BJ (cell line): ENCODE measurements at regions not wholly inside any gene's neighbourhood (a gene's known extent, or its start where the extent isn't known, plus 50 kb on each side); places are given as distances from the start of the nearest gene placed in this dataset.

Experiments used
- CTCF ChIA-PET: fragments of 350-600 bp; formaldehyde crosslinking; extraction: SDS; loops from one replicate; lab custom pipeline; 2021; ENCODE audit warnings: antibody characterized with exemption, inconsistent platforms; lab: Yijun Ruan, JAX
- POLR2A ChIA-PET: fragments of 300-600 bp; sonication (Branson Sonifier 250); formaldehyde crosslinking; extraction: SDS; loops from one replicate; lab custom pipeline; 2021; ENCODE audit warnings: antibody characterized with exemption; lab: Charles Lee
- DNase-seq: peaks from one replicate; pipeline ENCODE4 v3.0.0-alpha.2; 2011; ENCODE audit warnings: low read depth
- H3K27me3 ChIP-seq: 2 replicates; pipeline ENCODE4 v1.6.0; 2011; ENCODE audit warnings: low read length; ENCODE audit not compliant: control insufficient read depth, insufficient read depth
- H3K36me3 ChIP-seq: 2 replicates; pipeline ENCODE4 v1.5.1; 2011; ENCODE audit warnings: low read length; ENCODE audit not compliant: control insufficient read depth, insufficient read depth
- H3K4me3 ChIP-seq: 2 replicates; pipeline ENCODE4 v1.5.1; 2011; ENCODE audit warnings: low read depth, mild to moderate bottlenecking, control low read depth, low read length
- TF ChIP-seq, protein P1 (sequence below): IDR thresholded peaks from 2 replicates; pipeline ENCODE4 v1.5.1; 2011; ENCODE audit warnings: low read depth, mild to moderate bottlenecking, control low read depth, inconsistent platforms, low read length, moderate library complexity; ENCODE audit not compliant: insufficient read depth

DNA sequence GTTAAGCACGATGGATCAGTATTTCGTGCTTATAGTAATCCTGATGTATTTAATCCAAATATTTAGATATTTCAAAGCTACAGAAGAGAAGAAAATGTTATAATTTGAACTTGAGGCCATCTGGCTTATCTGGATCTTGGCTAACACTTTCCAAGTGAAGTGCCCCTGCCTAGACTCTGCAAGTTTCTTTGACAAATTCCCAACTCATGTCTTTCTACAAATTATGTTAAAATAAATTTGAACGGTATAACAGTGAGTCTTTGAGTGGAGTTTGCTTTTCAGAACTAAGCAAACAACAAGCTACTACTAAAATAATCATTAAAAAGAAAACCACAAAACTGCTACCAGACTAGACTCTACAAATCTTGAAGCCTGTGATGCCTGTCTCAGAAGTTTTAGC, 374.4 kb upstream of the PRICKLE1 start:
- ChIA-PET POLR2A (no interaction called here), CTCF (no interaction called here)
- H3K4me3 ChIP-seq = no peak overlapping the region
- H3K27me3 ChIP-seq = no peaks in the 10 kb centered on the region
- H3K36me3 ChIP-seq = no peaks in the 10 kb centered on the region
- no peak for DNase-seq
- TF ChIP-seq, protein P1, sequence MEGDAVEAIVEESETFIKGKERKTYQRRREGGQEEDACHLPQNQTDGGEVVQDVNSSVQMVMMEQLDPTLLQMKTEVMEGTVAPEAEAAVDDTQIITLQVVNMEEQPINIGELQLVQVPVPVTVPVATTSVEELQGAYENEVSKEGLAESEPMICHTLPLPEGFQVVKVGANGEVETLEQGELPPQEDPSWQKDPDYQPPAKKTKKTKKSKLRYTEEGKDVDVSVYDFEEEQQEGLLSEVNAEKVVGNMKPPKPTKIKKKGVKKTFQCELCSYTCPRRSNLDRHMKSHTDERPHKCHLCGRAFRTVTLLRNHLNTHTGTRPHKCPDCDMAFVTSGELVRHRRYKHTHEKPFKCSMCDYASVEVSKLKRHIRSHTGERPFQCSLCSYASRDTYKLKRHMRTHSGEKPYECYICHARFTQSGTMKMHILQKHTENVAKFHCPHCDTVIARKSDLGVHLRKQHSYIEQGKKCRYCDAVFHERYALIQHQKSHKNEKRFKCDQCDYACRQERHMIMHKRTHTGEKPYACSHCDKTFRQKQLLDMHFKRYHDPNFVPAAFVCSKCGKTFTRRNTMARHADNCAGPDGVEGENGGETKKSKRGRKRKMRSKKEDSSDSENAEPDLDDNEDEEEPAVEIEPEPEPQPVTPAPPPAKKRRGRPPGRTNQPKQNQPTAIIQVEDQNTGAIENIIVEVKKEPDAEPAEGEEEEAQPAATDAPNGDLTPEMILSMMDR = no peak

DNA sequence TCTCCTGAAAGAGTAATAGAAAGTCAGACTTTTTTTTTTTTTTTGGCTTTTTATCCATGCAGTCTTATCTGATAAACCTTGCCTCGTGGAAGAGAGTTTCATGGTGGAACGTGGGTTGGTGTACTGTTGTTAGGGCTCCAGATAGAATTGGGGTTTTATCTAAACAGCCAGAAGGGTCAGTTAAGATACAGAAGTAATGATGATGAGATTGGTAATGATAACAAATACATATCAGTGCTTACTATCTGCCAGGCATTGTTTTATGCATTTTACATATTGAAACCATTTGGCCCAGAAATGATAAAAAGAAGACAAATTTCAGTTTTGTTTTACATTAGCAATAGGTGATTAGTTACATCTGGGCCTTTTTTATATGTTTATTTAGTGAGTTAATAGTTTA, 372.8 kb upstream of the PRICKLE1 start:
- Histone ChIP-seq H3K36me3 (no peaks in the 10 kb centered on the region), H3K4me3 (no peak overlapping the region), H3K27me3 (no peaks in the 10 kb centered on the region)
- ChIA-PET POLR2A (no interaction called here), CTCF (interaction anchor here (1.1 to 1.8 kb wide), 2 partner anchors 325 to 480 kb away, joined by 3 to 6 read pairs; no protein-coding TSS in a partner anchor)
- TF ChIP-seq, protein P1 = no peak
- no peak for DNase-seq

DNA sequence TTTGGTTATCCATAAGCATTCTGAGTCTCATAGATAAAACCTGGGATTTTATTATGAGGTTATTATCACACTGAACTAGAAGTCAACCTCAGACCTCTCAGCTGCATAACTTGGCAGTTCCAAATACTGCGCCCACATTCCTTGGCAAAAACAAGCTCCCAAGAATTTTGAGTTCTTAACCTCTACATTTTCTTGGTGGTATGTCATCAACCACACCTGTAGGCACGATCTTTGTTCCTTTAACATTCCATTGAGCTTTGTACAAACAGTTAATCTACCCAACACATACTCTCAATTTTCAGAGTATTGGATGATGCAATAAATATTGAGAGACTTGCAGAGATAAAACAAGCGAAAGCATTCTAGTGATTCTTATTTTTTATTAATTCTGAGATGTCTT, 371.8 kb upstream of the PRICKLE1 start:
- H3K36me3 ChIP-seq = no peaks in the 10 kb centered on the region
- TF ChIP-seq, protein P1 = no peak
- DNase-seq = peak; percentile 65
- no peak overlapping the region for H3K4me3 ChIP-seq
- POLR2A ChIA-PET = no interaction called here
- H3K27me3 ChIP-seq = no peaks in the 10 kb centered on the region
- CTCF ChIA-PET = interaction anchor here (0.6 to 1.8 kb wide), 3 partner anchors 326 to 479 kb away, joined by 3 to 6 read pairs (median 3); no protein-coding TSS in a partner anchor

DNA sequence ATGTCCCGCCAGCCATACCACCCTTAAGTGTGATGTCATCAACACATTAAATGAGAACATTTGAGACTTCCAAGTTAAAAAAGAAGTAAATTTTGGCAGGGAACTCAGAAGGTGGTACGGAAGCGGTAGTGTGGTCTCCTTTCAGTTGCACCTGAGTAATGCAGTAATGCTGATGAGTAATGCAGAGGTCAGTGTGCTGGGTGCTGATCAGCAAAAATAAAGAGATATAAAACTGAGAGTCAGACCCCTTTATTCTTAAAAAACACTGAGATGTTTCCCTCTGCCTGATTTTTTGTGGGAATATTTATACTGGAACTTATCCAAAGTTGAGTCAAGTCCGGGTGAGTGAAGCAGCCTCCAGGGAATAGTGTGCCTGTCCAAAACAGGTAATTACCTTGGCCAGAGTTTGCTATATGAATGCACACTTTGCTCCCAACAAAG, 370.6 kb upstream of the PRICKLE1 start:
- H3K36me3 ChIP-seq = no peaks in the 10 kb centered on the region
- no peak overlapping the region for H3K4me3 ChIP-seq
- ChIA-PET CTCF (no interaction called here), POLR2A (no interaction called here)
- TF ChIP-seq, protein P1 = no peak
- DNase-seq = no peak
- H3K27me3 ChIP-seq = no peaks in the 10 kb centered on the region

DNA sequence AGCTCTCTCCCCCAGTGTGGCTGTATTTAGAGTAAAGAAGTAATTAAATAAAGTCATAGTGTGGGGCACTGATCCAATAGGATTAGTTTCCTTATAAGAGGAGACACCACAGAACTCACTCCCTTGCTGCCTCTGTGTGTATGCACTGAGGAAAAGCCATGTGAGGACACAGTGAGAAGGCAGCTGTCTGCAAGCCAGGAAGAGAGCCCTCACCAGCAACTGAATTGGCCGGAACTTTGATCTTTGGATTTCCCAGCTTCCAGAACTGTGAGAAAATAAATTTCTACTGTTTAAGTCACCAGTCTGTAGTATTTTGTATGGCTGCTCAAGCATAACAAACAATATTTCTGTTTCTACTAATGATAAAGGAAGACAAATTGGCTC, 368.7 kb upstream of the PRICKLE1 start:
- TF ChIP-seq, protein P1 = no peak
- Histone ChIP-seq H3K4me3 (no peak overlapping the region), H3K27me3 (no peaks in the 10 kb centered on the region), H3K36me3 (no peaks in the 10 kb centered on the region)
- no peak for DNase-seq
- CTCF ChIA-PET = interaction anchor here (1.1 to 1.8 kb wide), 2 partner anchors 10 to 14 kb away, joined by 3 to 5 read pairs; no protein-coding TSS in a partner anchor
- POLR2A ChIA-PET = interaction anchor here (0.6 kb wide), 1 partner anchor 371 kb away, joined by 3 read pairs; no protein-coding TSS in a partner anchor
